ENCODE measurements at regions not wholly inside any gene's neighbourhood (a gene's known extent, or its start where the extent isn't known, plus 50 kb on each side); places are given as distances from the start of the nearest gene placed in this dataset.

DNA sequence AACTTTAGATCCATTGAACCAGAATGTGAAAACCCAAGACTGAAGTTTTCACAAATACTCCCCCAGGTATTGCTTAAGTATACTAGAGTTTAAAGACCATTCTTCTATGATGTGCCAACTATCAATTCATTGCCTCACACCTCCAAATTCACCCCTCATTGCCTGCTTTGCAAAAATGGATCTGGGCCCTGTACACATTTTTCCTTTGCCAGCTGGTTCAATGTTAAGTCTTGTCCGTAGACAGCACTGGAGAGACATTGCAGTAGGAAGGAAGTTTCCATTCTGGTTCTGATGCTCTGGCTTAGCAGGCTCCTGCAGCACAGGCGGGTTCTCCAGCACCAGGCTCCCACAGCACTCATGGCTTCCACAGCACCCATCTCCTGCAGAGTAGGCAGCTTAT, 130.0 kb downstream of the PROX1 start:
- ATAC-seq (ENCODE audit: low read depth): no peak
- TF ChIP-seq, protein P1, sequence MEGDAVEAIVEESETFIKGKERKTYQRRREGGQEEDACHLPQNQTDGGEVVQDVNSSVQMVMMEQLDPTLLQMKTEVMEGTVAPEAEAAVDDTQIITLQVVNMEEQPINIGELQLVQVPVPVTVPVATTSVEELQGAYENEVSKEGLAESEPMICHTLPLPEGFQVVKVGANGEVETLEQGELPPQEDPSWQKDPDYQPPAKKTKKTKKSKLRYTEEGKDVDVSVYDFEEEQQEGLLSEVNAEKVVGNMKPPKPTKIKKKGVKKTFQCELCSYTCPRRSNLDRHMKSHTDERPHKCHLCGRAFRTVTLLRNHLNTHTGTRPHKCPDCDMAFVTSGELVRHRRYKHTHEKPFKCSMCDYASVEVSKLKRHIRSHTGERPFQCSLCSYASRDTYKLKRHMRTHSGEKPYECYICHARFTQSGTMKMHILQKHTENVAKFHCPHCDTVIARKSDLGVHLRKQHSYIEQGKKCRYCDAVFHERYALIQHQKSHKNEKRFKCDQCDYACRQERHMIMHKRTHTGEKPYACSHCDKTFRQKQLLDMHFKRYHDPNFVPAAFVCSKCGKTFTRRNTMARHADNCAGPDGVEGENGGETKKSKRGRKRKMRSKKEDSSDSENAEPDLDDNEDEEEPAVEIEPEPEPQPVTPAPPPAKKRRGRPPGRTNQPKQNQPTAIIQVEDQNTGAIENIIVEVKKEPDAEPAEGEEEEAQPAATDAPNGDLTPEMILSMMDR (IDR thresholded peaks at IDR 0.05; ENCODE audit: poor library complexity, severe bottlenecking): no peak
- DNase-seq (ENCODE audit: low spot score): no peak
- no peaks in the 10 kb centered on the region for H3K27me3 ChIP-seq (ENCODE audit: insufficient read depth, poor library complexity, severe bottlenecking)
- no peak overlapping the region for H3K27ac ChIP-seq (ENCODE audit: poor library complexity, severe bottlenecking)
- no peaks in the 10 kb centered on the region for H3K36me3 ChIP-seq (ENCODE audit: low read depth)
- H3K9me3 ChIP-seq (ENCODE audit: severe bottlenecking): no peaks in the 10 kb centered on the region
- H3K4me3 ChIP-seq (ENCODE audit: severe bottlenecking): no peak overlapping the region
- no peaks in the 10 kb centered on the region for H3K4me1 ChIP-seq (ENCODE audit: insufficient read depth, poor library complexity, severe bottlenecking)

DNA sequence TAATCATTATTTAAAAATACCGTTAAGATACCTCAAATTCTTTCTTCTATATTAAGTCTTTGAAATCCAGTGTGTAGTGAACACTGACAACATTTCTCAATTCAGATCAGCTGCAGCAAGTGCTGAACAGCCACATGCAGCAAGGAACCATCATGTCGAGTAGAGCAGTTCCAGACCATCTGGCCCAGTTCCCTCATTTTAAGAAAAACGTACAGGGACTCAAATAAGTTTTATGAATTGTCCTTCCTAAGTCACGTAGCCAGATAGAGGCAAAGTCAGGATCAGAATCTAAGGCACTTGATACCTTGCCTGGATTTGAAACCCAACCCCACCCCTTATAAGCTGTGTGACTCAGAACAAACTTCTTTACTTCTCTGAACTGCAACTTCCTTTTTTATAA, 132.4 kb downstream of the PROX1 start:
- no peak overlapping the region for H3K27ac ChIP-seq (ENCODE audit: poor library complexity, severe bottlenecking)
- ATAC-seq (ENCODE audit: low read depth) (no peak), DNase-seq (ENCODE audit: low spot score) (no peak)
- H3K4me3 ChIP-seq (ENCODE audit: severe bottlenecking): no peak overlapping the region
- H3K27me3 ChIP-seq (ENCODE audit: insufficient read depth, poor library complexity, severe bottlenecking): no peaks in the 10 kb centered on the region
- TF ChIP-seq, protein P1 (IDR thresholded peaks at IDR 0.05; ENCODE audit: poor library complexity, severe bottlenecking): no peak
- H3K4me1 ChIP-seq (ENCODE audit: insufficient read depth, poor library complexity, severe bottlenecking): no peaks in the 10 kb centered on the region
- no peaks in the 10 kb centered on the region for H3K9me3 ChIP-seq (ENCODE audit: severe bottlenecking)
- H3K36me3 ChIP-seq (ENCODE audit: low read depth): no peaks in the 10 kb centered on the region

DNA sequence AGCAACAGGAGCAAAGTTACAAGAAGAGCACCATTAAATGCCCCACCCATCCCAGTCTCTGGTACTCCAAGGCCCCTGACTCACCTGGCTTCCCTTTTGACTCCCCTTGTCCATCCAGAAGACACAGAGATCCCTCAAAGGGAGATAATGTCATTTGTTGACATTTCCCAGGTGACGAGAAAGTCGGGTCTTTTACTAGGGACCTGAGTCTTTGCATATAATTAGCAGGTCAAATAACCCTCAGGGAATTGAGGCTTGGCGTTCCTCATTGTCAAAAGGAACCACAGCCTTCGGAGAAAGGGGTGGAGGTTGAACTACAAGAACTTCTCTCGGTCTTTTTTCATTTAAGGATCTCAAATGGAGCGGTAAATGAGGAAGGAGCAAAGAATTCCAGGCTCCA, 133.2 kb downstream of the PROX1 start:
- Histone ChIP-seq H3K9me3 (ENCODE audit: severe bottlenecking) (no peaks in the 10 kb centered on the region), H3K4me1 (ENCODE audit: insufficient read depth, poor library complexity, severe bottlenecking) (no peaks in the 10 kb centered on the region), H3K4me3 (ENCODE audit: severe bottlenecking) (no peak overlapping the region), H3K27ac (ENCODE audit: poor library complexity, severe bottlenecking) (no peak overlapping the region), H3K27me3 (ENCODE audit: insufficient read depth, poor library complexity, severe bottlenecking) (no peaks in the 10 kb centered on the region), H3K36me3 (ENCODE audit: low read depth) (no peaks in the 10 kb centered on the region)
- TF ChIP-seq, protein P1 (IDR thresholded peaks at IDR 0.05; ENCODE audit: poor library complexity, severe bottlenecking): no peak
- ATAC-seq (ENCODE audit: low read depth) (no peak), DNase-seq (ENCODE audit: low spot score) (no peak)

DNA sequence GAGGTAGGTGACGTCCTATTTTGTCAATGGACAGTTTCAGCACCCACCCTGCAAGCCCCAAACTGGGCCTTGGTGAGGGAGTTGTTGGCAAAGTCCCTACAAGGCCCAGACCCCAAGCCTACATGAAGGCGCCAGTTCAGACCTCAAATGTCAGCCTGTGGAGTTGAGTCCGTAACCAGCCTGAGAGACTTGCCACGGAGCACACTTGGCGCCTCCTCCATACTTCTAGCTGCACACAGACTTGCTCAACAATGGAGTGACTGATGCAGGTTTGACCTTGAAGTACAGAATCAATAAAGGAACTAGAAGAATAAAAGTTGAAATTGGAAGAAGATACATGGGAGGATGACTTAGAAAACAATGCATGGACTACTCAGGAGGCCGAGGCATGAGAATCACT, 134.3 kb downstream of the PROX1 start:
- DNase-seq (ENCODE audit: low spot score) (no peak), ATAC-seq (ENCODE audit: low read depth) (no peak)
- H3K36me3 ChIP-seq (ENCODE audit: low read depth): no peaks in the 10 kb centered on the region
- no peaks in the 10 kb centered on the region for H3K4me1 ChIP-seq (ENCODE audit: insufficient read depth, poor library complexity, severe bottlenecking)
- no peak overlapping the region for H3K4me3 ChIP-seq (ENCODE audit: severe bottlenecking)
- no peaks in the 10 kb centered on the region for H3K9me3 ChIP-seq (ENCODE audit: severe bottlenecking)
- no peaks in the 10 kb centered on the region for H3K27me3 ChIP-seq (ENCODE audit: insufficient read depth, poor library complexity, severe bottlenecking)
- H3K27ac ChIP-seq (ENCODE audit: poor library complexity, severe bottlenecking): no peak overlapping the region
- TF ChIP-seq, protein P1 (IDR thresholded peaks at IDR 0.05; ENCODE audit: poor library complexity, severe bottlenecking): no peak

DNA sequence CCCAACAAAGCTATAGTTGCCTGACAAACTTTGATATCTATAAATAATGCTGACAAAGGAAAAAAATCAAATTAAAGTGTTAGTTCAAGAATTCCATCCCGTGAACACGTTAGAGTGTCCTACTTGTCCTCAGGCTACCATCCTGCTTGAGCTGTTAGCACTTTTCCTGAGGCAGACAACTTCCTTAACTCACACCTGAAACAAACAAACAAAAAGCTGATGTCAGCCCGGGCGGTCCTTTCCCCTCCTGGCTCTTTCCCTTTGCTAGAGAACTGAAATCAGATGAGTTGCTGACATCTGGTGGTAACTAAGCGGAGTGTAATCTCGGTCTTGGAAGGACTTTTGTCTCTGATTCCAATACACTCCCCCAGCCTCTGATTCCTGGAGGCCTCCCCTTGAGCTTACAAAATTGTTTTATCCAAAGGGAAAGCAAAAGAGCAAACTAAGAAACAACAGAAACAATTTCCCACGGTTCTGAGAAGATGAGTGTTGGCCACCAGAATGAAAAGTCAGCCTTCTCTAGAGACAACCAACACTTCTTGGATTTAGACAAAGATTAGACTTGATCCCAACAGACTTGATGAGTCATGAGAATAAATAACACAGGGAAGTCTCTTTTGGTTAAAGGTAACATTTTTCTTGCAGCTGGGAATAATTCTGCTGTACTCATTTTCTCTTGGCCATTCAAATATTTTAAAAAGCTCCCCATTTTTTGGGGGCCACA, 135.4 kb downstream of the PROX1 start:
- no peaks in the 10 kb centered on the region for H3K4me1 ChIP-seq (ENCODE audit: insufficient read depth, poor library complexity, severe bottlenecking)
- H3K4me3 ChIP-seq (ENCODE audit: severe bottlenecking): no peak overlapping the region
- ATAC-seq (ENCODE audit: low read depth): peak; percentile 78
- no peaks in the 10 kb centered on the region for H3K36me3 ChIP-seq (ENCODE audit: low read depth)
- no peak overlapping the region for H3K27ac ChIP-seq (ENCODE audit: poor library complexity, severe bottlenecking)
- TF ChIP-seq, protein P1 (IDR thresholded peaks at IDR 0.05; ENCODE audit: poor library complexity, severe bottlenecking): peak; percentile 54
- no peaks in the 10 kb centered on the region for H3K27me3 ChIP-seq (ENCODE audit: insufficient read depth, poor library complexity, severe bottlenecking)
- no peak for DNase-seq (ENCODE audit: low spot score)
- H3K9me3 ChIP-seq (ENCODE audit: severe bottlenecking): no peaks in the 10 kb centered on the region
